SK-N-SH treated with all-trans-retinoic acid at 6 μM for 48 hours (cell line): ENCODE measurements at regions not wholly inside any gene's neighbourhood (a gene's known extent, or its start where the extent isn't known, plus 50 kb on each side); places are given as distances from the start of the nearest gene placed in this dataset.

Source experiments
- ATAC-seq: fragments of 200-7000 bp; cut with Tn5 transposase; 3 replicates; pipeline ENCODE4 v1.9.1; 2020; ENCODE audit warnings: mild to moderate bottlenecking, moderate library complexity
- ARNTL ChIP-seq: fragments of 450-650 bp; formaldehyde crosslinking; IDR thresholded peaks from 2 replicates; pipeline ENCODE4 v1.5.0; 2020; ENCODE audit warnings: low read depth, mild to moderate bottlenecking, moderate library complexity, borderline replicate concordance
- BACH2 ChIP-seq: fragments of 250-450 bp; sonication (Bioruptor Pico); IDR thresholded peaks from 2 replicates; pipeline ENCODE4 v1.9.0; 2021; ENCODE audit warnings: mild to moderate bottlenecking, borderline replicate concordance
- CREB5 ChIP-seq: fragments of 250-450 bp; sonication (Bioruptor Pico); IDR thresholded peaks from 2 replicates; pipeline ENCODE4 v1.5.1; 2020; ENCODE audit warnings: low read depth, mild to moderate bottlenecking, moderate library complexity
- CSDC2 ChIP-seq: fragments of 250-450 bp; sonication (Bioruptor Pico); IDR thresholded peaks from 2 replicates; pipeline ENCODE4 v1.5.0; 2020; ENCODE audit warnings: mild to moderate bottlenecking, moderate library complexity
- CSRNP3 ChIP-seq: fragments of 250-450 bp; sonication (Bioruptor Pico); IDR thresholded peaks from 2 replicates; pipeline ENCODE4 v1.5.1; 2021; ENCODE audit warnings: mild to moderate bottlenecking, moderate library complexity
- ESRRG ChIP-seq: fragments of 250-450 bp; sonication (Bioruptor Pico); IDR thresholded peaks from 2 replicates; pipeline ENCODE4 v1.6.1; 2021; ENCODE audit warnings: mild to moderate bottlenecking
- GLIS3 ChIP-seq: fragments of 250-450 bp; sonication (Bioruptor Pico); IDR thresholded peaks from 2 replicates; pipeline ENCODE4 v1.5.0; 2020; ENCODE audit warnings: mild to moderate bottlenecking, moderate library complexity
- ISL1 ChIP-seq: fragments of 250-450 bp; sonication (Bioruptor Pico); IDR thresholded peaks from 2 replicates; pipeline ENCODE4 v2.1.2; 2022; ENCODE audit warnings: mild to moderate bottlenecking, moderate library complexity
- OSR1 ChIP-seq: fragments of 250-450 bp; sonication (Bioruptor Pico); IDR thresholded peaks from 2 replicates; pipeline ENCODE4 v1.8.0; 2022; ENCODE audit warnings: moderate library complexity, mild to moderate bottlenecking, inconsistent platforms
- PATZ1 ChIP-seq: fragments of 250-450 bp; sonication (Bioruptor Pico); IDR thresholded peaks from 2 replicates; pipeline ENCODE4 v1.8.0; 2020; ENCODE audit warnings: mild to moderate bottlenecking, moderate library complexity, borderline replicate concordance
- POU6F1 ChIP-seq: fragments of 250-450 bp; sonication (Bioruptor Pico); IDR thresholded peaks from 2 replicates; pipeline ENCODE4 v1.8.0; 2021; ENCODE audit warnings: low read depth, mild to moderate bottlenecking, moderate library complexity, borderline replicate concordance
- PPARA ChIP-seq: fragments of 250-450 bp; sonication (Bioruptor Pico); IDR thresholded peaks from 2 replicates; pipeline ENCODE4 v1.5.0; 2020; ENCODE audit warnings: mild to moderate bottlenecking, borderline replicate concordance
- RARB ChIP-seq: fragments of 250-450 bp; sonication (Bioruptor Pico); IDR thresholded peaks from 2 replicates; pipeline ENCODE4 v1.8.0; 2021; ENCODE audit warnings: mild to moderate bottlenecking, moderate library complexity
- SNAI2 ChIP-seq: fragments of 250-450 bp; sonication (Bioruptor Pico); IDR thresholded peaks from 2 replicates; pipeline ENCODE4 v1.5.0; 2020; ENCODE audit warnings: mild to moderate bottlenecking, moderate library complexity
- TCF4 ChIP-seq: fragments of 250-450 bp; sonication (Bioruptor Pico); IDR thresholded peaks from 2 replicates; pipeline ENCODE4 v1.8.0; 2021; ENCODE audit warnings: mild to moderate bottlenecking, moderate library complexity, borderline replicate concordance
- TOX ChIP-seq: fragments of 250-450 bp; sonication (Bioruptor Pico); IDR thresholded peaks from 2 replicates; pipeline ENCODE4 v1.8.0; 2021; ENCODE audit warnings: mild to moderate bottlenecking, moderate library complexity, borderline replicate concordance
- ZC3H10 ChIP-seq: fragments of 250-450 bp; sonication (Bioruptor Pico); IDR thresholded peaks from 2 replicates; pipeline ENCODE4 v1.5.1; 2021; ENCODE audit warnings: mild to moderate bottlenecking, moderate library complexity
- ZFP3 ChIP-seq: fragments of 250-450 bp; sonication (Bioruptor Pico); IDR thresholded peaks from 2 replicates; pipeline ENCODE4 v1.5.0; 2020; ENCODE audit warnings: mild to moderate bottlenecking, moderate library complexity
- ZFP30 ChIP-seq: fragments of 450-650 bp; formaldehyde crosslinking; IDR thresholded peaks from 2 replicates; pipeline ENCODE4 v1.5.0; 2022; ENCODE audit warnings: mild to moderate bottlenecking, moderate library complexity
- ZNF565 ChIP-seq: fragments of 450-650 bp; formaldehyde crosslinking; conservative IDR thresholded peaks from 2 replicates; pipeline ENCODE4 v1.5.0; 2020; ENCODE audit warnings: low read depth, mild to moderate bottlenecking, moderate library complexity
- ZNF70 ChIP-seq: fragments of 450-650 bp; formaldehyde crosslinking; IDR thresholded peaks from 2 replicates; pipeline ENCODE4 v1.5.0; 2020; ENCODE audit warnings: mild to moderate bottlenecking, moderate library complexity
- ZNF8 ChIP-seq: fragments of 450-650 bp; formaldehyde crosslinking; IDR thresholded peaks from 2 replicates; pipeline ENCODE4 v1.5.0; 2020; ENCODE audit warnings: mild to moderate bottlenecking, moderate library complexity

GRCh38 chr3:146777941-146778340 lies 172.8 kb upstream of the PLSCR5 start:
- no peak for ATAC-seq
- no peak for TF ChIP-seq ZFP3 (CRISPR knock-in tag)
- TF ChIP-seq PPARA (CRISPR knock-in tag): no peak
- TF ChIP-seq ZFP30 (CRISPR knock-in tag): no peak
- no peak for TF ChIP-seq ZNF70
- no peak for TF ChIP-seq RARB (CRISPR knock-in tag)
- no peak for TF ChIP-seq ZC3H10 (CRISPR knock-in tag)
- TF ChIP-seq CREB5 (CRISPR knock-in tag): no peak
- TF ChIP-seq TOX (CRISPR knock-in tag): no peak
- TF ChIP-seq OSR1 (CRISPR knock-in tag): no peak
- no peak for TF ChIP-seq ESRRG (CRISPR knock-in tag)
- TF ChIP-seq ISL1 (CRISPR knock-in tag): no peak
- TF ChIP-seq GLIS3 (CRISPR knock-in tag): no peak
- no peak for TF ChIP-seq ZNF8 (CRISPR knock-in tag)
- TF ChIP-seq POU6F1: no peak
- TF ChIP-seq BACH2 (CRISPR knock-in tag): no peak
- TF ChIP-seq TCF4 (CRISPR knock-in tag): no peak
- no peak for TF ChIP-seq ARNTL
- no peak for TF ChIP-seq SNAI2 (CRISPR knock-in tag)
- no peak for TF ChIP-seq PATZ1 (CRISPR knock-in tag)
- TF ChIP-seq, all 23 proteins: peak for 0

GRCh38 chr3:146772211-146772743 lies 167.1 kb upstream of the PLSCR5 start:
- ATAC-seq: no peak
- no peak for TF ChIP-seq ESRRG (CRISPR knock-in tag)
- no peak for TF ChIP-seq CREB5 (CRISPR knock-in tag)
- no peak for TF ChIP-seq ZFP3 (CRISPR knock-in tag)
- no peak for TF ChIP-seq ARNTL
- TF ChIP-seq CSRNP3 (CRISPR knock-in tag): no peak
- no peak for TF ChIP-seq CSDC2 (CRISPR knock-in tag)
- no peak for TF ChIP-seq ZFP30 (CRISPR knock-in tag)
- no peak for TF ChIP-seq PPARA (CRISPR knock-in tag)
- TF ChIP-seq TCF4 (CRISPR knock-in tag): no peak
- TF ChIP-seq BACH2 (CRISPR knock-in tag): no peak
- TF ChIP-seq ZC3H10 (CRISPR knock-in tag): no peak
- no peak for TF ChIP-seq OSR1 (CRISPR knock-in tag)
- no peak for TF ChIP-seq SNAI2 (CRISPR knock-in tag)
- TF ChIP-seq ZNF565 (CRISPR knock-in tag): no peak
- no peak for TF ChIP-seq ZNF70
- TF ChIP-seq ISL1 (CRISPR knock-in tag): no peak
- no peak for TF ChIP-seq GLIS3 (CRISPR knock-in tag)
- TF ChIP-seq, all 23 proteins: peak for 0

- no peak for ATAC-seq
- TF ChIP-seq TOX (CRISPR knock-in tag) (no peak), ZFP3 (CRISPR knock-in tag) (no peak), ZC3H10 (CRISPR knock-in tag) (no peak), CSDC2 (CRISPR knock-in tag) (no peak), ZNF70 (no peak), PPARA (CRISPR knock-in tag) (no peak), CSRNP3 (CRISPR knock-in tag) (no peak), OSR1 (CRISPR knock-in tag) (no peak), BACH2 (CRISPR knock-in tag) (no peak), PATZ1 (CRISPR knock-in tag) (no peak), ARNTL (no peak), ZNF8 (CRISPR knock-in tag) (no peak), RARB (CRISPR knock-in tag) (no peak), TCF4 (CRISPR knock-in tag) (no peak), ZNF565 (CRISPR knock-in tag) (no peak)
Observed at GRCh38 chr3:146770881-146771280, 165.7 kb upstream of the PLSCR5 start.
